B cell (primary cell): ENCODE measurements at regions not wholly inside any gene's neighbourhood (a gene's known extent, or its start where the extent isn't known, plus 50 kb on each side); places are given as distances from the start of the nearest gene placed in this dataset.

Experiments
- ATAC-seq: fragments of 200-7000 bp; cut with Tn5 transposase; one replicate; pipeline ENCODE4 v1.10.0; 2021; ENCODE audit warnings: low read depth, mild to moderate bottlenecking, moderate number of reproducible peaks, moderate library complexity
- CTCF ChIA-PET: fragments of 350-600 bp; sonication (Branson Sonifier 250); formaldehyde crosslinking; loops from one replicate; lab custom pipeline; 2021; ENCODE audit warnings: antibody characterized with exemption, inconsistent platforms; lab: Charles Lee
- POLR2A ChIA-PET: fragments of 350-600 bp; sonication (Branson Sonifier 250); formaldehyde crosslinking; loops from one replicate; lab custom pipeline; 2021; ENCODE audit warnings: antibody characterized with exemption; lab: Charles Lee
- DNase-seq: peaks from one replicate; pipeline ENCODE4 v3.0.0; 2013
- H2AFZ ChIP-seq: 2 replicates; pipeline ENCODE4 v1.6.1; 2012; ENCODE audit warnings: mild to moderate bottlenecking, low read depth, low read length; ENCODE audit not compliant: insufficient read depth, poor library complexity, severe bottlenecking
- H3K27ac ChIP-seq, 2 donors: 1 replicate in 1 of 2; 2 replicates in 1 of 2; pipeline ENCODE4 v1.5.1; 2012 to 2013; ENCODE audit warnings: low read length in 2 of 2, mild to moderate bottlenecking in 2 of 2, moderate library complexity in 1 of 2
- H3K27me3 ChIP-seq, 4 experiments: fragments of 200-600 bp in 1 of 4; sonication (generic) in 1 of 4; replicated peaks in 1 of 4; 1 replicate in 2 of 4; 2 replicates in 2 of 4; pipeline versions ENCODE4 v1.6.1 to v1.7.0; 2013 to 2016; ENCODE audit warnings: low read length in 3 of 4, mild to moderate bottlenecking in 2 of 4, mixed read lengths in 1 of 4, moderate library complexity in 1 of 4; ENCODE audit not compliant: insufficient read depth in 4 of 4, control insufficient read depth in 3 of 4; ENCODE audit errors: control extremely low read depth in 1 of 4
- H3K36me3 ChIP-seq, 2 experiments: replicated peaks in 1 of 2; 1 replicate in 1 of 2; 2 replicates in 1 of 2; pipeline versions ENCODE4 v1.6.1 to v1.7.1; 2013; ENCODE audit warnings: low read length in 1 of 2; ENCODE audit not compliant: insufficient read depth in 2 of 2, control insufficient read depth in 1 of 2; ENCODE audit errors: control extremely low read depth in 1 of 2, extremely low read depth in 1 of 2
- H3K4me1 ChIP-seq, 2 donors: fragments of 200-600 bp in 1 of 2; sonication (generic) in 1 of 2; 1 replicate in 1 of 2; 2 replicates in 1 of 2; pipeline versions ENCODE4 v1.5.1 to v1.6.1; 2013 to 2017; ENCODE audit warnings: low read length in 2 of 2; ENCODE audit not compliant: control insufficient read depth in 2 of 2, insufficient read depth in 2 of 2
- H3K4me2 ChIP-seq: replicated peaks from 2 replicates; pipeline ENCODE3; 2012; ENCODE audit warnings: mild to moderate bottlenecking, low read depth, low read length; ENCODE audit not compliant: poor library complexity, severe bottlenecking
- H3K4me3 ChIP-seq, 5 experiments: fragments of 200-600 bp in 1 of 5; sonication (generic) in 1 of 5; 1 replicate in 3 of 5; 2 replicates in 2 of 5; pipeline versions ENCODE4 v1.5.1 to v1.7.0; 2011 to 2016; ENCODE audit warnings: low read length in 4 of 5, mild to moderate bottlenecking in 4 of 5, low read depth in 2 of 5, control low read depth in 1 of 5, moderate library complexity in 1 of 5; ENCODE audit not compliant: insufficient read depth in 1 of 5; ENCODE audit errors: control extremely low read depth in 1 of 5, extremely low read depth in 1 of 5
- H3K79me2 ChIP-seq: fragments of 200-600 bp; sonication (generic); one replicate; pipeline ENCODE4 v1.6.0; 2016; ENCODE audit warnings: low read length; ENCODE audit not compliant: control insufficient read depth, insufficient read depth
- H3K9ac ChIP-seq: fragments of 200-600 bp; sonication (generic); 2 replicates; pipeline ENCODE4 v1.6.1; 2017; ENCODE audit warnings: mild to moderate bottlenecking, low read length, moderate library complexity
- H3K9me3 ChIP-seq, 3 donors: one replicate each; pipeline versions ENCODE4 v1.6.1 to v1.7.1; 2013; ENCODE audit warnings: low read length in 2 of 3; ENCODE audit not compliant: control insufficient read depth in 2 of 3, insufficient read depth in 1 of 3; ENCODE audit errors: control extremely low read depth in 1 of 3
- H4K20me1 ChIP-seq: 2 replicates; pipeline ENCODE4 v1.6.0; 2012; ENCODE audit warnings: mild to moderate bottlenecking, low read length; ENCODE audit not compliant: insufficient read depth, control insufficient read depth, poor library complexity, severe bottlenecking
- H3K27ac Mint-ChIP-seq: one replicate; pipeline ENCODE4 v1.8.0; 2021; ENCODE audit warnings: mixed read lengths
- H3K27me3 Mint-ChIP-seq: one replicate; pipeline ENCODE4 v1.8.0; 2021; ENCODE audit warnings: mixed read lengths
- H3K4me1 Mint-ChIP-seq: one replicate; pipeline ENCODE4 v1.8.0; 2021; ENCODE audit warnings: mixed read lengths
- H3K4me3 Mint-ChIP-seq: one replicate; pipeline ENCODE4 v1.8.0; 2021; ENCODE audit warnings: mixed read lengths
- H3K9me3 Mint-ChIP-seq: one replicate; pipeline ENCODE4 v1.8.0; 2022; ENCODE audit warnings: mixed read lengths; ENCODE audit not compliant: insufficient read depth
- EZH2 ChIP-seq: IDR thresholded peaks from 2 replicates; pipeline ENCODE4 v1.6.1; 2012; ENCODE audit warnings: borderline replicate concordance, low read depth, mild to moderate bottlenecking, moderate library complexity, low read length; ENCODE audit not compliant: insufficient read depth, poor library complexity, severe bottlenecking
- WGBS: methylation state at CpG from one replicate; pipeline ENCODE4 v1.1.5; 2013; ENCODE audit warnings: missing lambda C conversion rate; ENCODE audit not compliant: insufficient coverage; 5-methylcytosine and 5-hydroxymethylcytosine counted together
- intact Hi-C: fragments of 100-400 bp; cut with micrococcal nuclease; formaldehyde crosslinking; loops from one replicate; pipeline ENCODE4 v1.10.0; 2022
- TF ChIP-seq, protein P1 (sequence below): fragments of 200-600 bp; IDR thresholded peaks from one replicate; pipeline ENCODE4 v1.8.0; 2022; ENCODE audit warnings: antibody characterized with exemption, mild to moderate bottlenecking

GRCh38 chr10:44089671-44090070 is 295.2 kb downstream of the CXCL12 start:
- no peak overlapping the region for H2AFZ ChIP-seq
- intact Hi-C loops: no loop called here
- POLR2A ChIA-PET: no interaction called here
- H3K27me3 ChIP-seq: no peaks in the 10 kb centered on the region
- no peak for TF ChIP-seq EZH2
- TF ChIP-seq, protein P1, sequence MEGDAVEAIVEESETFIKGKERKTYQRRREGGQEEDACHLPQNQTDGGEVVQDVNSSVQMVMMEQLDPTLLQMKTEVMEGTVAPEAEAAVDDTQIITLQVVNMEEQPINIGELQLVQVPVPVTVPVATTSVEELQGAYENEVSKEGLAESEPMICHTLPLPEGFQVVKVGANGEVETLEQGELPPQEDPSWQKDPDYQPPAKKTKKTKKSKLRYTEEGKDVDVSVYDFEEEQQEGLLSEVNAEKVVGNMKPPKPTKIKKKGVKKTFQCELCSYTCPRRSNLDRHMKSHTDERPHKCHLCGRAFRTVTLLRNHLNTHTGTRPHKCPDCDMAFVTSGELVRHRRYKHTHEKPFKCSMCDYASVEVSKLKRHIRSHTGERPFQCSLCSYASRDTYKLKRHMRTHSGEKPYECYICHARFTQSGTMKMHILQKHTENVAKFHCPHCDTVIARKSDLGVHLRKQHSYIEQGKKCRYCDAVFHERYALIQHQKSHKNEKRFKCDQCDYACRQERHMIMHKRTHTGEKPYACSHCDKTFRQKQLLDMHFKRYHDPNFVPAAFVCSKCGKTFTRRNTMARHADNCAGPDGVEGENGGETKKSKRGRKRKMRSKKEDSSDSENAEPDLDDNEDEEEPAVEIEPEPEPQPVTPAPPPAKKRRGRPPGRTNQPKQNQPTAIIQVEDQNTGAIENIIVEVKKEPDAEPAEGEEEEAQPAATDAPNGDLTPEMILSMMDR: no peak
- CTCF ChIA-PET: no interaction called here
- ATAC-seq (no peak), DNase-seq (no peak)
- no peak overlapping the region for H3K4me3 ChIP-seq
- 100% methylated on average over 1 of the region's 1 CpG for WGBS
- no peaks in the 10 kb centered on the region for H3K79me2 ChIP-seq
- no peak overlapping the region for H3K4me3 Mint-ChIP-seq
- no peak overlapping the region for H3K27ac ChIP-seq
- H3K27me3 Mint-ChIP-seq: no peaks in the 10 kb centered on the region
- H3K36me3 ChIP-seq: no peaks in the 10 kb centered on the region
- H3K9me3 Mint-ChIP-seq: no peaks in the 10 kb centered on the region
- H3K4me1 ChIP-seq: no peaks in the 10 kb centered on the region
- no peak overlapping the region for H3K27ac Mint-ChIP-seq
- no peak overlapping the region for H3K9ac ChIP-seq
- peaks cover 0 to 8% (median 1%) of the 10 kb centered on the region in 3 donors for H3K9me3 ChIP-seq
- no peaks in the 10 kb centered on the region for H4K20me1 ChIP-seq
- no peaks in the 10 kb centered on the region for H3K4me1 Mint-ChIP-seq
- no peak overlapping the region for H3K4me2 ChIP-seq

DNA sequence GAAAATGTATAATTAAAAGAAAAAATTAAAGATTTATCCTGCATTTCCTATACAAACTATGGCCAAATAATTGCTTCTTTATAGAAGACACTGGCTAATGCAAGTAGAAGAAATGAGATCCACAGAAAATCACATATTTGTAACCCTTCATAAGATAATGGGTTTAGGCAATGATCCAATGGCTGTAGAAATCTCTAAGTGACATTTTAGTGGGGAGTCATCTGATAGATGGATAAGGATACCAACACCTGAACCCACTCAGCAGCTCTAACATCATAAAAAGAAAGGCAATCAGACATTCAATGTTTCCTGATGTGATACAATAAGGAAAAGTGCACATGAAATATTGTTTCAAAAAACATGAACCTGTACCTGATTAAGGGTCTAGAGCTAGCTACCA is 297.5 kb downstream of the CXCL12 start:
- Mint-ChIP-seq H3K27me3 (no peaks in the 10 kb centered on the region), H3K27ac (no peak overlapping the region), H3K4me3 (no peak overlapping the region), H3K4me1 (no peaks in the 10 kb centered on the region), H3K9me3 (no peaks in the 10 kb centered on the region)
- Histone ChIP-seq H3K4me1 (no peaks in the 10 kb centered on the region), H3K36me3 (no peaks in the 10 kb centered on the region), H3K9me3 (peaks cover 0 to 8% (median 1%) of the 10 kb centered on the region in 3 donors), H3K27ac (no peak overlapping the region), H3K4me2 (no peak overlapping the region), H3K9ac (no peak overlapping the region), H2AFZ (no peak overlapping the region), H4K20me1 (no peaks in the 10 kb centered on the region), H3K4me3 (no peak overlapping the region), H3K27me3 (no peaks in the 10 kb centered on the region), H3K79me2 (no peaks in the 10 kb centered on the region)
- intact Hi-C loops: no loop called here
- ChIA-PET POLR2A (no interaction called here), CTCF (no interaction called here)
- ATAC-seq: no peak
- no peak for TF ChIP-seq EZH2
- TF ChIP-seq, protein P1: no peak
- no peak for DNase-seq
